ENCODE measurements at regions not wholly inside any gene's neighbourhood (a gene's known extent, or its start where the extent isn't known, plus 50 kb on each side); places are given as distances from the start of the nearest gene placed in this dataset.

DNA sequence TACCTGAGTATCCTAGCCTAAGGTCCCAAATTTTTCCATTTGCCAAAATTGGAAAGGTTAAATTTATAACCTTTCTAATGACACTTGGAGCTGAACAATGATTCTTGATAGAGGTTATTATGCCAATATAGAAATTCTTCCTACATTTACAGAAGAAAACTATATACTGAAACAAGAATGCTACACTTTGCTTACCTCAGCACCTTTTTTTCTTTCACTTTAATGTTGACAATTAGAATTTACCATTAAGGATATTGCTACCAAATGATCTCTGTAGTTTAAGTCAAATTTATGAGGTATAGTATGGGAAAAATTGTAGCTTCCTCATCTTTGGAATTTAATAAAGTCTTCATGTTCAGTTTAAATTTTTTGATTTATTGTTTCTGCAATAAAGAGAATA, 577.0 kb downstream of the NR4A2 start:
- no peak for DNase-seq

GRCh38 chr2:155748131-155748530, 584.4 kb downstream of the NR4A2 start:
- no peak for DNase-seq

GRCh38 chr2:155747531-155747930, 585.0 kb downstream of the NR4A2 start:
- DNase-seq, result no peak

DNA sequence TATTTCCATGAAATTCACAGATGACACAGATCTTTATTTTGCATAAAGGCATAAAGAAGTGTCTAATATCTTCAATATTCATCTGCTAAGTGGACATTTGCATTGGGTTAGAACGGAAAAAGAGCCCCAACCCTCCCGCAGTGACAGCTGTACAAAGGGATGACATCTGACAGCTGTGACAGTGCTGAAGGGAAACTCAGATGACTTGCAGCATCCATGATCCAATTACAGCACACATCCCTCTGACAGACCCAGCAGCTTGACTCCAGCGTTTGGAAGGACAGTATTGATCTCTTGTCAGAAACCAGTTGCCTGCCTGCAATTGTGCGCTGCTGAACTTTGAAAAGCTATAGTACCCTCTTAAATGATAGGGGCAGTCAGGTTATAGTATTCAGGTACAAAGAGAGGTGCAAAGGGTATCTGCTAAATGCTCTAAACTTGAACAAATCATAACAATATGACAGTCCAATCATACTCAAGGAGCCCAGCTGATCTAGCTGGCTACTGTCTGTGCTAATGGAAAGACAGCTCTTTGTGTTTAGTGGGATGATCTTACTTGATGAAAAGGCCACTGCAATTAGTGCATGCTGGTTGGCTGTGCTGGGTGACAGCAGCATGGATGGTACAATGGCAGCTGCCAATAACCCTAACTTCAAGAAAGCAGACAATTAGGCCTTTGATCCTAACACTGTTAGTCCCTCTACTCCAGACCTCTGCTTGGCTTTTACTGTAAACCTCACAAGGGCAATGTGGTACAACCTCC, 599.2 kb downstream of the NR4A2 start:
- no peak for DNase-seq

GRCh38 chr2:155730804-155731203, 601.7 kb downstream of the NR4A2 start:
- no peak for DNase-seq

DNA sequence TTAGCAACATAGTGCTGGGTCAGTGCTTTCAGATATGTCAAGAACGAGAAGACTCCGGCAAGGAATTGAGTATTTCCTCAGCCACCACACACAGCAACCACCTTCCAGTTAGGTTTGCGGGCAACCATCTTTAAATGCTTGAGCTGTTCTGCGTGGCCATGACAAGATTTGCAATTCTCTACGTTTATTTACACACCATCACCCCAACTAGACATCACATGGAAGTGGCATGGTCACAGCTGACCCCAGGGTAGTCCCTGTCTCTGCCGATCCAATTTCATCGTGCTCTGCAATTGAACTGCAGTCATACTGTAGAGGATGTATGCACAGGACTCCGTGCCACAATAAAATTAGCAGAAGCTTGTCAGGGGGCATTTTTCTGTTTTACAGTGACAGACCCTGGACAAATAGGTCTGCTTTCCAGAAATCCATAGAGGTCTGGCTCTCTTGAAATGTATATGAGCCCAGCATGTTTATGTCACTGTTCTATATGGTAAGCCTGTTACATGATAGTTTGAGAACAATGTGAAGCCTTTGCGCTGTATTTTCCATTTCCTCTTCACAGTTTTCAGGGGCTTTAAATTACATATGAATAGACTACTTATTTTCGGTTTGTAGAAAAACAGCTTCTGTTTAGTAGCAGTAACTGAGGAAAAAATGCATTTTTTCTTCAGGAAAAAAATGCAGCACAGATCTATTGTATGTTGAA, 605.2 kb downstream of the NR4A2 start:
- no peak for DNase-seq

DNA sequence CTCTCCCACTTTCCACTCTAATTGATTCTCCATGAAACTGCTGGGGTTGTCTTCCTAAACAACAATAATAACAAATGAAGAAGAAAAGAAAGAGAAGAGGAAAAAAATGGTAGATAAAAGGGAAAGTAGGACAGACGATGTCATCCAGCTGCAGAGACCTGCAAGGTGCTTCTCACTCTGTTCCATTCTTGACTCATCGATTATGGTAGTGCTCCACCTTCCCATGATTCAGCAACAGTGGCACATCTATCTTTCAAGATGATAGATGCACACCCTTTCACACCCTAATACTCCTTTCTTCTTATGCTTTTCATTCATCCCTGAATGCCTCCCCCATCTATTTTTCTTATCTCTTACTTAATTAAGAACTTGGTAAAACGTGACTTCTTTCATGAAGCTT, 610.2 kb downstream of the NR4A2 start:
- DNase-seq, result no peak

- no peak for DNase-seq
Observed at GRCh38 chr2:155715705-155716104, 616.8 kb downstream of the NR4A2 start.

GRCh38 chr2:155714983-155715382, 617.5 kb downstream of the NR4A2 start:
- no peak for DNase-seq

GRCh38 chr2:155708071-155708470, 624.5 kb downstream of the NR4A2 start:
- no peak for DNase-seq

DNA sequence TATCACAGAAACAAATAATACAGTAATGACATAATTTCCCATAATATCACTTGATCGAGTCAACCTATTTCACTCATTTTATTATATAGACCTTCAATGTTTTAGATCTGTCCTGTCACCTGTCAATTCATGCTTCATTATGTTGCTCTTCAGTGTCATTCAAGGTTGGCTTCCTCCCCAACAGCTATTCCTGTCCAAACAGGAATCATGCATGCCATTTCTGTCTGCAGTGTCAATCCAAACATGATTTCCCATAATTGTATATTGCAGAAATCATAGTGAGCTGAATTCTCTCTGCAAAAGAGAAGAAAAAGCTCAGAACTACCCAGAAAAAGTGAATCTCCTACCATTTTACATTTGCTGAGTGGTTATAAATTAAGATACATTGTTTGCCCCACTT, 628.6 kb downstream of the NR4A2 start:
- DNase-seq, result no peak

DNA sequence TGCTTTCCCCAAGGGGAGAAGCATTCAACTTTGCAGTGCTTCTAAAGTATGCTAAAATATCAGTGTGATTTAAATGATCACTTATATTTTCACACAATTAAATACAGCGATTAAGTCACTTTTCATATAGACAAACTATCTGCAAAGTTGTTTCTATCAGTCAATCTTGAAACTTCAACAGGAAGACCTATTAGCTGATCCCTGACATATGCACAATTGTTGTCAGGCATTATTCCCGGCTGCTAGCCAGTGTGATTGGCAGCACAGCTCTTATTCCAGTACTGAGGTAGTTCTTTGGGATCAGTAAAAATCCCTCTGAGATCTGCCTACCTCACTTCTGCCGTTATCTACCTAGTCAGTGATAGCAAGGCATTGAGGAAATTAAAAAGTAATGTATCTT, 629.5 kb downstream of the NR4A2 start:
- DNase-seq, result no peak

- DNase-seq, result no peak
Observed at GRCh38 chr2:155701721-155702120, 630.8 kb downstream of the NR4A2 start.

DNA sequence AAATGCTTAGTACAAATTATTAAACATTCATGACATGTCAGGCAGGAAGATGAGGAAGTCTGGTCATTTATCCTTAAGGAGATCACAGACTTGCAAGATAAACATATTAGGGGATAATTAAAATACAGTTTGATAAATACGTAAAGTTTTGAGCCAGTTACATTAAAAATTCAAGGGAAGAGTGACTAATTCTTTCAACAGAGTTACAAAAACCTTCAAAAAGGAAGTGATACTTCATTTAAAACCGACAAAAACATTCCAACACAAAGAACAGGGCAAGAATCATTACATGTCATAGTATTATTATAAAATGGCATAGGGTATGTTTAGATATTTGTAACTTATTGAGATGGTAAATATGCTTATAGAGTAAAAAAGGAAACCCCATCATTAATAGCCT, 636.0 kb downstream of the NR4A2 start:
- DNase-seq, result no peak

DNA sequence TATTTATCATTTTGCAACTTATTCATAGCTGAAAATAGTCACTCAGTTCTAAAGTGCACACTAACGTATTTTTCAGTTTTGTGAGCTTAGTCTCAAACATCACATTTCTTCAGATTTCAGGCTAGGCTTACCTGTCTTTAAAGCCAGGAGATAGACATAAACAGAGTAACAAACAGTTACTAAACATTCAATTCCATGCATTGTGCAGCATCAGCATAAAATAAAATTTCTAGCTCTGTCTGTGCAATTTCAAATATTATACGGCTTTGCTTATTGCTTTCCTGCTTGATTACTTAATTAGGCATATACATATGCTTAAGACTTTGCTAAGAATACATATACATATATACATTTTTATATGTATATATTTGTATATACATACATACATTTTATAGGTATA, 637.0 kb downstream of the NR4A2 start:
- DNase-seq, result no peak

DNA sequence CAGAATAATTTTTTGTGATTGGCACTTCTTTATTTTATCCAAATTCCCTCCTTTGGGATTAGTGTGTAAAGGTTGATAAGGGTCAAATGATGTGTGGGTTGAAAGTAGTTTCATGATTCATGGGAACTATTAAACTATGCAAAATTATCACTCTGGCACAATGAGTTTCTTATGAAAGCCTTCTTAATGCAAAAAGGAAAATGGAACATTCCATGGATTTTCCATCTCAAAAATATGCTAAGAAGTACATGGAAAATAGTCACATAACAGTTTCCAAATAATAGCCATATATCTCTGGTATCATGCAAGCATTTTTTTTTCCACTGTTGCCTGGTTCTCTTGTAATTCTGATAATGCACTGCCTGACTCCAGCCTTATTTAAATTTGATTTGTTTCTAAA, 639.7 kb downstream of the NR4A2 start:
- no peak for DNase-seq

- DNase-seq, result no peak
Observed at GRCh38 chr2:155692106-155692505, 640.4 kb downstream of the NR4A2 start.

DNA sequence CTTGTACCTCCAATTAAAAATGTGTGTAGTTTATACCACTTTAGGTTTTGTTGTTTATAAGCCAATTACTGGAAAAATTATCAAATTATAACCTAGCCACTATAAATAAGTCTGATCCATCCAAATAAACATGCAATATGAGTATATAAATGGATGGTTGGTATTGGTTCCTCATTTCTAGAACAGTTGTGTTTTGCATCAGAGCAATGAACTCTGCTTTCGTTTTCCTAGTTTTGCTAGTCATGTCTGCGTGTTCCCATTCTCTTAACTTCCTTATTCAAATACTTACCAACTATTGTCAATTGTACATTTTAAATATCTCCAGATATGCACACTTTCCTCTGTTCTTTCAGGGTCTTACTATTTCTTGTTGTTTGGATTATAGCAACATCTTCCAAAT, 641.7 kb downstream of the NR4A2 start:
- peak in 1 of 2 experiments; percentile 2 for DNase-seq

DNA sequence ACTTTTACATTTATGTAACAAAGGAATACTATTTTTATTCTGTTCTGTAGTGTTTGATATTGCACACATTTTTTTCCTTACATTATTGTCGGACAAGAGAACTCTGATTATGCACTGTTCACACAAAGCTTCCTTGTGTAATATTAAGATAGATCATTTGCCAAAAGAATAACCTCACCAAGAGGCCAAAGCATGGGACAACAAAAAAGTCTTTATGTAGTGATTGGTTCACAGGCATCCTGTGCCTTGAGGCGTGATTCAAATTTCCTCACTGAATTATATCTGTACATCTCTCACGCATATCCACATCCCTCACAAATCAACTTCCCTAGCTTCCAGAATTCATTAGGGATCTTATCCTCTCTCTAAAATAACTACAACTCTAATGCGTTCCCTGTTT, 642.7 kb downstream of the NR4A2 start:
- no peak for DNase-seq

DNA sequence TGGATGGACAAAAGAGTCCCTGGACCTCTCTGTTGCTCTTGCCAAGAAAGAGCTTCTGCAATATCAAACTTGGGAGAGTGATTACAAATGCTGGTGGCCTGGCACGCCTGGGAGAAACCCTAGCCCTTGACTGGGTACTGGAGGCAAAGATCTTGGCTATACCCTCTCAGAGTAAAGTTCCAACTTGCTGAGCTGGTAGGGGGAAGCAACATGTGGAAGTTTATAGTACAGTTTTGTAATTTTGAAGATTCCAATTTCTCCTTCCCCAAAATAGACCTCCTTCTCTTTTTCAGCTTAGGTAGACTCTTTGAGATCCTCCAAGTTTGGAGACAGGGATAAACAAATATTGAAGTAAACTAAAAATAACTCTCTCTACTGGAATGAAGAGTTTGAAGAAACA, 645.3 kb downstream of the NR4A2 start:
- DNase-seq, result no peak

DNA sequence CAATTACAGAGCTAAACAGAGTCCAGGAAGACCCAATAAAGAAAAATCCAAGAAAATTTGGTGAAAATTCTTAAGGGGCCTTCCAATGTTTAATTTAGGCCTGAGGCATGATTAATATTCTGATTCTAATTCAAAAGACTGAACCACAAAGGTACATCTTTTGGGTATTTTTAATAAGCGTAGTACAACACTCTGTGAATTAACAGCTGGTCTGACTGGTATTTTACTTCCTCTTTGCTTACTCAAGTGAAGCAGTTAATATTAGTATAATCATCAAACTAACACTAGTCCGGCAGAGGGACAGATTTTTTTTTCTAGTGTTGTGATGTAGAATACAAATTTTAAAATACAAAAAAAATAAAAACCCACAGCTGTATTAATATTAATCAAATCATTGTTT, 652.9 kb downstream of the NR4A2 start:
- no peak for DNase-seq

DNA sequence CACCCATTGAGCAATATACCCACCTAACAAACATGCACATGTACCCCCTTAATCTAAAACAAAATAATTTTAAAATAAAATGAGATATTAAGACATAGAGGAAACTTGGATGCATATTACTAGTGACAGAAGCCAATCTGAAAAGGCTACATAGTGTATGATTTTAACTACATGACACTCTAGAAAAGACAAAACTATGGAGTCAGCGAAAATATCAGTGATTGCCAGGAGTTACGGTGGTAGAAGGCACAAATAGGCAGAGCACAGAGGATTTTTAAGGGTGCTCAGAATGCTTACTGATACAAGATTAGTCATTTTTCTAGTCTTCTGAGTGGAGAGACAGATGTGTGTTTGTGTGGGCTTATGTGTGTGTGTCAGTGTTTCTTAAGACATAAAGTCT, 656.6 kb downstream of the NR4A2 start:
- no peak for DNase-seq

DNA sequence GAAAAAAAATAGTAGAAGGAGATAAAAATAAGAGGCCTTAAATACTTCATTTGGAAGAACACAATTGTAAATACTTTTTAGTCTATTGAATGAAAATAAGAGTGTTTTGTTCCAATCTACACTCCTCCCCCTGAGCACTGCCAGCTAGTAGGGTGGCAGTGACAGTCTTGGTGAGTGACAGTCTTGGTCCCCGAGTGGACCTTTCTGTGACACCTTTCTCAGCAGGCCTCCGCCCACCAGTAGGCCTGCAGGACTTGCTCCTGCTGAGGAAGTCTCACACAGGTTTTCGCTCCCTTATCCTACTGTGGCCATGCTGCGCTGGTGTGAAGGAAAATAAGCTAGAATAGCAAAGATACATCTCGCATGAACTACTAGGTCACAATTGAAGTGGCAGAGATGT, 666.8 kb downstream of the NR4A2 start:
- DNase-seq, result no peak

DNA sequence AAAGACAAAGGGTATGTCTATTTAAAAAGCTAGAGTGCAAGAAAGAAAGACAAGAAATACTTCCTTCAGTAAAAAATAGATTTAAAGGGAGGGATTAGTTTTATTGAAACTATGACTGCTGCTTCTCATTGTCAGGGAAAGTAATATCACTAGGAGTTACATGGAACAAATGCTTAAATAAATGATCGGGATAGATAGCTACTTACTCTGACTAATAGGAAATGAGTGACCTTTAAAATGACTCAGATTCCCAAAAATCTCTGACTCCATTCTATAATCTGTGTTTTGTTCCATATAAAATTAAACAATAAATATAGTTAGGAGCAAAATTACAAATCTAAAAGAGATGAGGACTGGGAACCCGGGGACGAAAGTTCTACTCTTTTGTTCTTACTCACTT, 669.3 kb downstream of the NR4A2 start:
- DNase-seq, result no peak

DNA sequence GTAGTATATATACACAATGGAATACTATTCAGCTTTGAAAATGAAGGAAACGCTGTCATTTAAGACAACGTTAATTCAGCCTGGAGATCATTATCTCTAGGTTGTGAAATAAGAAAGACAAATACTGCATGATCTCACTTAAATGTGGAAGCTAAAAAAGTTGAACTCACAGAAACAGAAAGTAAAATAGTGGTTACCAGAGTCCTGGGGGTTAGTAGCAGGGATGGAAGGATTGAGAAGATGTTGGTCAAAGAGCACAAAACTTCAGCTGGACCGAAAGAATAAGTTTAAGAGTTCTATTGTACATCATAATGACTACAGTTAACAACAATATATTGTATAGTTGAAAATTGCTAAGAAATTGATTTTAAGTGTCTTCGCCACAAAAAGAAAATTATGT, 670.3 kb downstream of the NR4A2 start:
- no peak for DNase-seq

Measured in AML-193 (cell line).